SH-SY5Y (cell line): ENCODE measurements at regions not wholly inside any gene's neighbourhood (a gene's known extent, or its start where the extent isn't known, plus 50 kb on each side); places are given as distances from the start of the nearest gene placed in this dataset.

Experiments
- GATA2 ChIP-seq: IDR thresholded peaks from 2 replicates; pipeline ENCODE4 v1.6.1; 2011; ENCODE audit warnings: mild to moderate bottlenecking, low read depth, low read length
- GATA3 ChIP-seq: IDR thresholded peaks from 2 replicates; pipeline ENCODE4 v1.6.1; 2011; ENCODE audit warnings: low read depth, mild to moderate bottlenecking, low read length, moderate library complexity

- no peak for TF ChIP-seq GATA2
- no peak for TF ChIP-seq GATA3
These were observed 132.0 kb upstream of the LMCD1 start for GRCh38 chr3:8369638-8370037.
